ENCODE measurements at regions not wholly inside any gene's neighbourhood (a gene's known extent, or its start where the extent isn't known, plus 50 kb on each side); places are given as distances from the start of the nearest gene placed in this dataset.

- no peak overlapping the region for H3K4me3 ChIP-seq (ENCODE audit: low read length)
- no peak overlapping the region for H2AFZ ChIP-seq (ENCODE audit: low read depth, low read length)
- no peaks in the 10 kb centered on the region for H3K36me3 ChIP-seq (ENCODE audit: insufficient read depth, low read length)
- no peaks in the 10 kb centered on the region for H3K9me3 ChIP-seq (ENCODE audit: low read length)
- no peaks in the 10 kb centered on the region for H3K27me3 ChIP-seq (ENCODE audit: insufficient read depth, low read length)
- H3K4me1 ChIP-seq (ENCODE audit: insufficient read depth, low read length): no peaks in the 10 kb centered on the region
Observed at GRCh38 chr10:8128511-8128910, 74.0 kb downstream of the GATA3 start.

- H3K27me3 ChIP-seq (ENCODE audit: insufficient read depth, low read length): no peaks in the 10 kb centered on the region
- no peaks in the 10 kb centered on the region for H3K4me1 ChIP-seq (ENCODE audit: insufficient read depth, low read length)
Observed at GRCh38 chr10:8129438-8129837, 75.0 kb downstream of the GATA3 start.

GRCh38 chr10:8130973-8131911 lies 76.8 kb downstream of the GATA3 start:
- H3K9me3 ChIP-seq (ENCODE audit: low read length): no peaks in the 10 kb centered on the region
- no peak overlapping the region for H3K4me3 ChIP-seq (ENCODE audit: low read length)
- no peaks in the 10 kb centered on the region for H3K4me1 ChIP-seq (ENCODE audit: insufficient read depth, low read length)
- H3K36me3 ChIP-seq (ENCODE audit: insufficient read depth, low read length): no peaks in the 10 kb centered on the region
- no peak overlapping the region for H2AFZ ChIP-seq (ENCODE audit: low read depth, low read length)
- H3K27me3 ChIP-seq (ENCODE audit: insufficient read depth, low read length): no peaks in the 10 kb centered on the region

More at GRCh38 chr10:8129438-8129837, 75.0 kb downstream of the GATA3 start:
- Histone ChIP-seq H3K9me3 (ENCODE audit: low read length) (no peaks in the 10 kb centered on the region), H2AFZ (ENCODE audit: low read depth, low read length) (no peak overlapping the region), H3K4me3 (ENCODE audit: low read length) (no peak overlapping the region), H3K36me3 (ENCODE audit: insufficient read depth, low read length) (no peaks in the 10 kb centered on the region)

- Histone ChIP-seq H3K27me3 (ENCODE audit: insufficient read depth, low read length) (no peaks in the 10 kb centered on the region), H3K4me3 (ENCODE audit: low read length) (no peak overlapping the region), H3K36me3 (ENCODE audit: insufficient read depth, low read length) (no peaks in the 10 kb centered on the region), H3K4me1 (ENCODE audit: insufficient read depth, low read length) (no peaks in the 10 kb centered on the region), H3K9me3 (ENCODE audit: low read length) (no peaks in the 10 kb centered on the region), H2AFZ (ENCODE audit: low read depth, low read length) (no peak overlapping the region)
Observed at GRCh38 chr10:8133146-8133545, 78.7 kb downstream of the GATA3 start.

- Histone ChIP-seq H3K36me3 (ENCODE audit: insufficient read depth, low read length) (no peaks in the 10 kb centered on the region), H3K4me1 (ENCODE audit: insufficient read depth, low read length) (no peaks in the 10 kb centered on the region), H3K4me3 (ENCODE audit: low read length) (no peak overlapping the region), H3K9me3 (ENCODE audit: low read length) (no peaks in the 10 kb centered on the region), H3K27me3 (ENCODE audit: insufficient read depth, low read length) (no peaks in the 10 kb centered on the region), H2AFZ (ENCODE audit: low read depth, low read length) (no peak overlapping the region)
Observed at GRCh38 chr10:8136736-8137135, 82.2 kb downstream of the GATA3 start.

GRCh38 chr10:8137272-8137681 lies 82.8 kb downstream of the GATA3 start:
- H3K4me3 ChIP-seq (ENCODE audit: low read length): no peak overlapping the region
- no peaks in the 10 kb centered on the region for H3K27me3 ChIP-seq (ENCODE audit: insufficient read depth, low read length)
- no peaks in the 10 kb centered on the region for H3K4me1 ChIP-seq (ENCODE audit: insufficient read depth, low read length)
- no peaks in the 10 kb centered on the region for H3K9me3 ChIP-seq (ENCODE audit: low read length)
- H2AFZ ChIP-seq (ENCODE audit: low read depth, low read length): no peak overlapping the region
- H3K36me3 ChIP-seq (ENCODE audit: insufficient read depth, low read length): no peaks in the 10 kb centered on the region

- H3K36me3 ChIP-seq (ENCODE audit: insufficient read depth, low read length): no peaks in the 10 kb centered on the region
- H3K4me3 ChIP-seq (ENCODE audit: low read length): no peak overlapping the region
- H2AFZ ChIP-seq (ENCODE audit: low read depth, low read length): no peak overlapping the region
- H3K27me3 ChIP-seq (ENCODE audit: insufficient read depth, low read length): no peaks in the 10 kb centered on the region
- no peaks in the 10 kb centered on the region for H3K4me1 ChIP-seq (ENCODE audit: insufficient read depth, low read length)
- H3K9me3 ChIP-seq (ENCODE audit: low read length): no peaks in the 10 kb centered on the region
Observed at GRCh38 chr10:8137726-8138125, 83.2 kb downstream of the GATA3 start.

- Histone ChIP-seq H3K36me3 (ENCODE audit: insufficient read depth, low read length) (no peaks in the 10 kb centered on the region), H3K4me1 (ENCODE audit: insufficient read depth, low read length) (no peaks in the 10 kb centered on the region), H3K4me3 (ENCODE audit: low read length) (no peak overlapping the region), H3K27me3 (ENCODE audit: insufficient read depth, low read length) (no peaks in the 10 kb centered on the region), H2AFZ (ENCODE audit: low read depth, low read length) (no peak overlapping the region), H3K9me3 (ENCODE audit: low read length) (no peaks in the 10 kb centered on the region)
Observed at GRCh38 chr10:8138471-8138870, 84.0 kb downstream of the GATA3 start.

- H3K36me3 ChIP-seq (ENCODE audit: insufficient read depth, low read length): no peaks in the 10 kb centered on the region
- H3K4me3 ChIP-seq (ENCODE audit: low read length): no peak overlapping the region
- no peaks in the 10 kb centered on the region for H3K4me1 ChIP-seq (ENCODE audit: insufficient read depth, low read length)
- H2AFZ ChIP-seq (ENCODE audit: low read depth, low read length): no peak overlapping the region
- H3K9me3 ChIP-seq (ENCODE audit: low read length): no peaks in the 10 kb centered on the region
- no peaks in the 10 kb centered on the region for H3K27me3 ChIP-seq (ENCODE audit: insufficient read depth, low read length)
Observed at GRCh38 chr10:8144496-8144895, 90.0 kb downstream of the GATA3 start.

GRCh38 chr10:8146650-8147049 lies 92.2 kb downstream of the GATA3 start:
- Histone ChIP-seq H3K4me1 (ENCODE audit: insufficient read depth, low read length) (no peaks in the 10 kb centered on the region), H2AFZ (ENCODE audit: low read depth, low read length) (no peak overlapping the region), H3K4me3 (ENCODE audit: low read length) (no peak overlapping the region), H3K27me3 (ENCODE audit: insufficient read depth, low read length) (no peaks in the 10 kb centered on the region), H3K9me3 (ENCODE audit: low read length) (no peaks in the 10 kb centered on the region), H3K36me3 (ENCODE audit: insufficient read depth, low read length) (no peaks in the 10 kb centered on the region)

- Histone ChIP-seq H3K27me3 (ENCODE audit: insufficient read depth, low read length) (no peaks in the 10 kb centered on the region), H3K4me1 (ENCODE audit: insufficient read depth, low read length) (no peaks in the 10 kb centered on the region), H3K36me3 (ENCODE audit: insufficient read depth, low read length) (no peaks in the 10 kb centered on the region), H3K4me3 (ENCODE audit: low read length) (no peak overlapping the region), H3K9me3 (ENCODE audit: low read length) (no peaks in the 10 kb centered on the region), H2AFZ (ENCODE audit: low read depth, low read length) (no peak overlapping the region)
Observed at GRCh38 chr10:8149991-8150390, 95.5 kb downstream of the GATA3 start.

GRCh38 chr10:8150401-8150905 lies 96.0 kb downstream of the GATA3 start:
- H3K27me3 ChIP-seq (ENCODE audit: insufficient read depth, low read length): no peaks in the 10 kb centered on the region
- H3K4me1 ChIP-seq (ENCODE audit: insufficient read depth, low read length): no peaks in the 10 kb centered on the region
- no peak overlapping the region for H2AFZ ChIP-seq (ENCODE audit: low read depth, low read length)
- H3K9me3 ChIP-seq (ENCODE audit: low read length): no peaks in the 10 kb centered on the region
- no peak overlapping the region for H3K4me3 ChIP-seq (ENCODE audit: low read length)
- H3K36me3 ChIP-seq (ENCODE audit: insufficient read depth, low read length): no peaks in the 10 kb centered on the region

- Histone ChIP-seq H2AFZ (ENCODE audit: low read depth, low read length) (no peak overlapping the region), H3K4me3 (ENCODE audit: low read length) (no peak overlapping the region), H3K9me3 (ENCODE audit: low read length) (no peaks in the 10 kb centered on the region)
Observed at GRCh38 chr10:8151086-8151485, 96.6 kb downstream of the GATA3 start.

More at GRCh38 chr10:8151086-8151485, 96.6 kb downstream of the GATA3 start:
- no peaks in the 10 kb centered on the region for H3K4me1 ChIP-seq (ENCODE audit: insufficient read depth, low read length)
- no peaks in the 10 kb centered on the region for H3K27me3 ChIP-seq (ENCODE audit: insufficient read depth, low read length)
- no peaks in the 10 kb centered on the region for H3K36me3 ChIP-seq (ENCODE audit: insufficient read depth, low read length)

Data from neuron (in vitro differentiated cells).